Left ventricle myocardium inferior (tissue), 1 donor: ENCODE measurements at regions not wholly inside any gene's neighbourhood (a gene's known extent, or its start where the extent isn't known, plus 50 kb on each side); places are given as distances from the start of the nearest gene placed in this dataset.
"Not testable (repeated sequence)": the region's sequence is repeated elsewhere in the genome, so short reads cannot be mapped to it uniquely, and the experiment has no call there.

ENCODE experiments used
- DNase-seq: peaks from one replicate; pipeline ENCODE4 v3.0.0-alpha.2; 2020
- H3K27ac ChIP-seq: fragments of 200-600 bp; replicated peaks from 2 replicates; pipeline ENCODE4 v1.8.0; 2021
- H3K27me3 ChIP-seq: fragments of 200-600 bp; 2 replicates; pipeline ENCODE4 v1.8.0; 2021; ENCODE audit warnings: low read depth
- H3K36me3 ChIP-seq: fragments of 200-600 bp; 2 replicates; pipeline ENCODE4 v1.8.0; 2021
- H3K4me1 ChIP-seq: fragments of 200-600 bp; 2 replicates; pipeline ENCODE4 v1.8.0; 2021
- H3K4me3 ChIP-seq: fragments of 200-600 bp; 2 replicates; pipeline ENCODE4 v1.8.0; 2021; ENCODE audit warnings: mild to moderate bottlenecking, moderate library complexity
- H3K9me3 ChIP-seq: fragments of 200-600 bp; replicated peaks from 2 replicates; pipeline ENCODE4 v1.8.0; 2021
- CTCF ChIP-seq: fragments of 200-600 bp; IDR thresholded peaks from 2 replicates; pipeline ENCODE4 v1.8.0; 2021; ENCODE audit warnings: antibody characterized with exemption, mild to moderate bottlenecking, borderline replicate concordance
- intact Hi-C: fragments of 100-400 bp; cut with micrococcal nuclease; formaldehyde crosslinking; loops from one replicate; pipeline ENCODE4 v1.11.0; 2022
- donor health status: DM: no; HTN: yes; CAD: no; lungs with severe emphysema.

- H3K36me3 ChIP-seq, result no peaks in the 10 kb centered on the region
- H3K9me3 ChIP-seq, result no peaks in the 10 kb centered on the region
- H3K27me3 ChIP-seq, result no peaks in the 10 kb centered on the region
- H3K4me3 ChIP-seq, result no peak overlapping the region
- DNase-seq, result no peak
- no peak for TF ChIP-seq CTCF
- H3K27ac ChIP-seq, result no peak overlapping the region
- no peaks in the 10 kb centered on the region for H3K4me1 ChIP-seq
- intact Hi-C loops, result no loop called here
Observed at GRCh38 chr10:90087197-90088023, 386.0 kb downstream of the KIF20B start.

DNA sequence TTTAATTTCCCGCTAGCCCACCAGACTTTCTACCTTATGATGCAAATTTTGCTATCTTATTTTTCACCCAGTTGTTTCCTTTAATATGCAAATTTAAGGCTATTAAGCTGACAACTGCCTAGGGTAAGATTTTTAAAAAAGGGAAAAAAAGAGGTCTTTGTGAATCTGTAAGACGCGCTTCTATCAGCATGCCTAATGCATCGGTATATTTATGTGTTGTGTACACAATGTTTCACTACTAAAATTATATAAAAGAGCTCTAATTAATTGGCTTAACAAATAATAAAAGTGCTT, 386.6 kb downstream of the KIF20B start:
- Histone ChIP-seq H3K36me3 (no peaks in the 10 kb centered on the region), H3K4me3 (no peak overlapping the region), H3K27ac (no peak overlapping the region), H3K4me1 (no peaks in the 10 kb centered on the region), H3K9me3 (no peaks in the 10 kb centered on the region), H3K27me3 (no peaks in the 10 kb centered on the region)
- DNase-seq, result no peak
- no peak for TF ChIP-seq CTCF
- intact Hi-C loops, result no loop called here

- intact Hi-C loops, result no loop called here
- H3K36me3 ChIP-seq, result no peaks in the 10 kb centered on the region
- no peaks in the 10 kb centered on the region for H3K27me3 ChIP-seq
- H3K4me1 ChIP-seq, result no peaks in the 10 kb centered on the region
- TF ChIP-seq CTCF, result no peak
- no peak overlapping the region for H3K27ac ChIP-seq
- no peaks in the 10 kb centered on the region for H3K9me3 ChIP-seq
- no peak overlapping the region for H3K4me3 ChIP-seq
- DNase-seq, result no peak
Observed at GRCh38 chr10:90089719-90090118, 388.3 kb downstream of the KIF20B start.

GRCh38 chr10:90096196-90096595, 394.8 kb downstream of the KIF20B start:
- H3K9me3 ChIP-seq, result no peaks in the 10 kb centered on the region
- no peak for TF ChIP-seq CTCF
- no peak overlapping the region for H3K4me3 ChIP-seq
- intact Hi-C loops, result no loop called here
- no peak overlapping the region for H3K27ac ChIP-seq
- H3K27me3 ChIP-seq, result no peaks in the 10 kb centered on the region
- no peaks in the 10 kb centered on the region for H3K4me1 ChIP-seq
- no peak for DNase-seq
- H3K36me3 ChIP-seq, result no peaks in the 10 kb centered on the region

DNA sequence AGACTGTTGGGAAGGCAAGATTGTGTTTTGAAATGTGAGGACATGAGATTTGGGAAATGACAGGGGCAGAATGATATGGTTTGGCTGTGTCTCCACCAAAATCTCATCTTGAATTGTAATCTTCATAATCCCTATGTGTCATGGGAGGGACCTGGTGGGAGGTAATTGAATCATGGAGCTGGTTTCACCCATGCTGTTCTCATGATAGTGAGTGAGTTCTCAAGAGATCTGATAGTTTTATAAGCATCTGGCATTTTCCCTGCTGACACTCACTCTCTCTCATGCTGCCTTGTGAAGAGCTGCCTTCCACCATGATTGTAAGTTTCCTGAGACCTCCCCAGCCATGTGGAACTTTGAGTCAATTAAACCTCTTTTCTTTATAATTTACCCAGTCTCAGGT, 406.2 kb downstream of the KIF20B start:
- H3K4me3 ChIP-seq, DNase-seq, H3K4me1 ChIP-seq, intact Hi-C loops, H3K27ac ChIP-seq, H3K9me3 ChIP-seq, H3K27me3 ChIP-seq, H3K36me3 ChIP-seq: not testable (repeated sequence)

GRCh38 chr10:90111671-90112070, 410.3 kb downstream of the KIF20B start:
- no peaks in the 10 kb centered on the region for H3K36me3 ChIP-seq
- no peaks in the 10 kb centered on the region for H3K4me1 ChIP-seq
- no peak overlapping the region for H3K4me3 ChIP-seq
- peaks cover 20% of the 10 kb centered on the region for H3K9me3 ChIP-seq
- no peaks in the 10 kb centered on the region for H3K27me3 ChIP-seq
- no peak overlapping the region for H3K27ac ChIP-seq
- DNase-seq, result no peak
- intact Hi-C loops, result no loop called here
- no peak for TF ChIP-seq CTCF
